HG03575 (cell line): ENCODE measurements at regions not wholly inside any gene's neighbourhood (a gene's known extent, or its start where the extent isn't known, plus 50 kb on each side); places are given as distances from the start of the nearest gene placed in this dataset.

Experiments used
- ATAC-seq: cut with Tn5 transposase; IDR thresholded peaks from one replicate; pipeline ENCODE4 v1.9.1; 2021; ENCODE audit not compliant: unreplicated experiment, insufficient number of reproducible peaks, low FRiP score; ENCODE audit errors: extremely low read depth

DNA sequence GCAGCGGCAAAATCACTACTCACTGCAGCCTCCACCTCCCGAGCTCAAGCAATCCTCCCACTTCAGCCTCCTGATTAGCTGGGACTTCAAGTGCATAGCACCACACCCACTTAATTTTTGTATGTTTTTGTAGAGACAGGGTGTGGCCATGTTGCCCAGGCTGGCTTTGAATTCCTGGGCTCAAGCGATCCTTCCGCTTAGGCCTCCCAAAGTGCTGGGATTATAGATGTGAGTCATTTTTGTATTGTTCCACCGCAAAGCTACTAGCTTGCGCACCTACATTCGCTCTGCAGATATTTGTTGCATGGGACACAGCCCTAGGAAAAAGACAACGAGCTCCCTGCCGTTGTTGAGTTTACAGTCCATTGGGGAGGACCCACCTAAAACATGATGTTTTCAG lies 173.5 kb upstream of the AGAP1 start:
- ATAC-seq = no peak

GRCh38 chr2:235324324-235324723 lies 169.5 kb upstream of the AGAP1 start:
- ATAC-seq = no peak

- ATAC-seq = no peak
Observed at GRCh38 chr2:235325151-235325550, 168.7 kb upstream of the AGAP1 start.

- no peak for ATAC-seq
Observed at GRCh38 chr2:235328991-235329390, 164.9 kb upstream of the AGAP1 start.

DNA sequence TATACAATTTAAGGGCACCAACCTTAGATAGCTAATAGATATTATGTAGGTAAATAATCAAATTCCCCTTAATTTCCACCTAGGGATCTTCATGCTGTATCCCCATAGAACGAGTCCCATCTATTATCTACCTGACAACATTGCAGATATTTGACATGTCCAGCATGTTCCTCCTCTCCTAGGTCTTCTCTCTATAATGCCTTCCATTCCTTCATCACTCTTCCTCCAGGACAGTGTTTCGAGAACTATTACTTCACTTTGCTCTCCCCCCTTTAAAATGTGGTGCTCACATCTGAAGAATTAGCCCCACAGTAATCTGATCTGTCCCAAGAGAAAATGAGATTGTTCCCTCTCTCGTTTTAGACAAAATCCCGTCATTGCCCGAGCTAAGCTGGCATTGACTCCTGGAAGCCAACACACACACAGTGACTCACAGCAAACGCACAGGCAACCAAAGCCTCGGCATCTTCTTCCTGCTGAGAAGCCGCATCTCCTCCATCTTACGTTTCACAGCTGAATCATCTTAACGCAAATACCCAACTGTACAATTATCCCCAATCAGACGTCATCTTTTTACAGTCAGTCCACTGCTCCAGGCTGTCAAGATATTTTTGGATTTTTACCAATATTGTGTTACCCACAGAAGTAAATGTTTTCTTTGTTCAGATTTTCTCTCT lies 162.9 kb upstream of the AGAP1 start:
- no peak for ATAC-seq

DNA sequence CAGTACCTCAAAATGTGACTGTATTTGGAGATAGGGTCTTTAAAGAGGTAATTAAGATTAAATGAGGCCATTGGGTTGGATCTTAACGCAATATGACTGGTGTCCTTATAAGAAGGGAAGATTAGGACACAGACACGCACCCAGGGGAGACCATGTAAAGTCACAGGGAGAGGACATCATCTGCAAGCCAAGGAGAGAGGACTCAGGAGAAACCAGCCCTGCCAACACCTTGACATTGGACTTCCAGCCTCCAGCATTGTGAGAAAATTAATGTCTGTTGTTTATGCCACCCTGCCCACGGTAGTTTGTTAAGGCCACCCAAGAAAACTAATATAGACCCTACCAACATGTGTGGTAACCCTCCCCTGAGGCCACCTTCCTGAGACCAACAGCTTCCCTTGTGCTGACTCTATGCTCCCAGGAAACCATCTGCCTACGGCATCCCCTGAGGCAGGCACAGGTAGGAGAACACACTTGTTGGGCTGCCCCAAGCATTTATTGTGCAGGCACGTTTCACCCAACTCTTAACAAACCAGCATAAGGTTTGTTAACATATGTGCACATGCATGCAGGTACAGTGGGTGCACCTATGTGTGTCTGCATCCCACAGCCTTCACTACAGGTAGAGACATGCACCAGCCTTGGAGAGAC lies 161.5 kb upstream of the AGAP1 start:
- ATAC-seq = no peak

- ATAC-seq = no peak
Observed at GRCh38 chr2:235333076-235333475, 160.8 kb upstream of the AGAP1 start.

DNA sequence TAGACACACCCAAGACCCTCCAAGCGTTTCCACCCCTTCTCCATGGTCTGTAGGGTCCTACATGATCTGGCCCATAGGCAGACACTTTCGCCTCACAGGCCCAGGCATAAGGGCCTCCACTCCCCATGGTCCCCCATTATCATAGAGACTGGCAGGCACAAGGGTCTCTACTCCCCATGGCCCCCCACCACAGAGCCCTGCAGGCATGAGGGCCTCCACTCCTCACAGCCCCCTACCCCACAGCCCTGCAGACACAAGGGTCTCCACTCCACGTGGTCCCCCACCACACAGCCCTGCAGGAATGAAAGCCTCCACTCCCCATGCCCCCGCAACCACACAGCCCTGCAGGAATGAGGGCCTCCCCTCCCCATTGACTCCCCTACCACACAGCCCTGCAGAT lies 159.7 kb upstream of the AGAP1 start:
- ATAC-seq = no peak

DNA sequence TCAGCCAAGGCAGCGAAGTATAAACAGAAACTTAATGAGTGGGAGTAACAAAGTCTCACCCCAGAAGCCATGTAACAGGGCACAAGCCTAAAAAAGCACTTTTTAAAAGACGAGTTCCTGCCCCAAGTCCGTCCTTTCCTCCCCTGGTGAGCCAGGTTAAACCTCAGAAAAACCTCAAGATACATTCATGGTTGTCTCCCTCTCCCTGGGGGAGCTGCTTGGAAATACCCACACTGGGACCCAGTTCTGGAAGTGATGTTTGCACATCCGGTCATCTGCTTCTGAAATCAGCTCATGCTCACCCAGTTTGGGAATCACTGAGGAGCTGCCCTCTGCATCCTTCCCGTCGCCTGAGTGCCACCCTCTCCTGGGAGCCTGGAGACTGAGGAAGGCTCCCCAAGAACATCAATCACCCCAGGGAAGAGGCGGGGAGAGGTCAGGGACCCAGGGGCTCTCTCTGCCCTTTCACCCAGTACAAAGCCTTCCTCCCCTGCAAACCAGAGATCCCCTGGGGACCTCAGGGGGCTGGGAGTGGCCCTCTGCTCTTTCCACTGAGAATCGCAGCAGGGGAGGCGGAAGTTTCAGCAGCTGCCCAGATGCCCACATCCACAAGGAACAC lies 150.6 kb upstream of the AGAP1 start:
- no peak for ATAC-seq

GRCh38 chr2:235343869-235344268 lies 150.0 kb upstream of the AGAP1 start:
- ATAC-seq = no peak

- ATAC-seq = no peak
Observed at GRCh38 chr2:235345745-235346144, 148.1 kb upstream of the AGAP1 start.

DNA sequence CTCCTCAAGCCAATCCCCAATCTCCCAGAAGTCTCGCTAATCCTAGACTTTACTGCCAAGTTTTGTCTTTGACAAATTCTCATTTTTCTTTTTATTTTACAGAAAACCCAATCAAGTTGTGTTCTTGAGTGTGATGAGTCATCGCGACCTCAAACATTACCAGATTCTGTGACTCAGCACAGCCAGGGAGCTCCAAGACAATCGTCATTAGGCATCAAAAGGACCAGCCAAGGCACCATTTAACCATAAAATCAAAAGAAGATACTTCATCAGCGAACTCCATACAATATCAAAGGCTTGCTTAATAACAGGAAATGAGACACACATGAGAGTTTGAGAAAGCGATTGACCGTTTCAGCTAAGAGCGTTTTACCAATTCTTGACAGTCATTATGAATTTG lies 146.2 kb upstream of the AGAP1 start:
- no peak for ATAC-seq

GRCh38 chr2:235348329-235348728 lies 145.5 kb upstream of the AGAP1 start:
- ATAC-seq = no peak

- no peak for ATAC-seq
Observed at GRCh38 chr2:235350234-235350633, 143.6 kb upstream of the AGAP1 start.

- ATAC-seq = no peak
Observed at GRCh38 chr2:235352541-235352940, 141.3 kb upstream of the AGAP1 start.

DNA sequence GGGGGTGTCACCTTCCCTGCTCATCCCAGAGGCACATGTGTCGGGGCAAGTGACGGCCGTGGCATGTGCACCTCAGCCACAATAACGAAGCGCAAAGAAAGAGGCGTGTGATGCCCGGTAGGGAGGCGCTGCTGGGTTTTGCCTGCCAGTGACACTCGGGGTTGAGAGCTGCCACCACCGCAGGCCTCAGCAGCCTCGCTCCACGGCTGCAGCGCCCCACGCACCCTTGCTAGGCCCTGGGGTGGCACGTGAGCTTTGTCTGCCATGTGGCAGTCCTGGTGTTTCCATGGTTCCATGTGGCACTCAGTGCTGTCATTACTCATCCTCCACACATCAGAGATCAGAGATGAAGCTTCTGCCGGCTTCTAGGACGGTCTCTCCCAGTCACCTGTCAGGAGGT lies 136.0 kb upstream of the AGAP1 start:
- no peak for ATAC-seq

DNA sequence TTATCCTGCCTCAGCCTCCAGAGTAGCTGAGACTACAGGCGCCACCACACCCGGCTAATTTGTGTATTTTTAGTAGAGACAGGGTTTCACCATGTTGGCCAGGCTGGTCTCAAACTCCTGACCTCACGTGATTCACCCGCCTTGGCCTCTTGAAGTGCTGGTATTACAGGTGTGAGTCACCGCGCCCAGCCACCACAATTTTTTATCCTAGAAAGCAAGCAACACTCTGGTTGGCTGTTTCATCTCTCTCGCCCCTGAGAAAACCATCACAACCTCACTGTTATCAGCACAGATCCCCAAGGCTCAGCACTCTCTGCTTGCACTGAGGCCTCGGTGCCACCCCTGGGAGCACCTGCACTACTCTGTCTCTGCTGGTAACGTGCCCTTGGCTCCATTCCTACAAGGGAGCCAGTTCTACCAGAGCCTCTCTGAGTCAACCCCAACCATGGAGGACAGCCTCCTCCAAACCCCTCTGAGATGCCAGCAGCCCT lies 134.8 kb upstream of the AGAP1 start:
- ATAC-seq = no peak

- no peak for ATAC-seq
Observed at GRCh38 chr2:235360446-235360845, 133.4 kb upstream of the AGAP1 start.

DNA sequence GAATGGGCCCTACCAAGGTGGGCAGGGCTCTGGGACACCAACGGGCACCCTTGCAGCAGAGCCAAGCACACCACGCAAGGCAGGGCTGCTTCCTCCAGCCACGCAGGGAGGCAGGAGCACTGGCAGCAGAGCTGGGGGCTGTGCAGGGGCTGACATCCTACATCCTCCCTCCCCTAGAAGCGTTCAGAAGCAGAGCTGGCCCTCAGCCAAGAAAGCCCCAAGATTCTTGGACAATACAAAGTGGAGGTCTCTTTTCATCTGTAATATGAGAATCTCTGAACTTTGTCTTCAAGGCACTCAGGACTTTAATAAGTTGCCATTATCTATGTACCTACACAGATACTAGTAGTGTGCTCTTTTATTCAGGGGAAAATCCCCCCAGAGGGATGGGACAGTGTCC lies 128.1 kb upstream of the AGAP1 start:
- no peak for ATAC-seq

GRCh38 chr2:235366390-235366789 lies 127.5 kb upstream of the AGAP1 start:
- ATAC-seq = no peak
